K562 (cell line): ENCODE measurements at regions not wholly inside any gene's neighbourhood (a gene's known extent, or its start where the extent isn't known, plus 50 kb on each side); places are given as distances from the start of the nearest gene placed in this dataset.

Experiments
- POLR2A ChIP-seq: fragments of 450-650 bp; conservative IDR thresholded peaks from 2 replicates; pipeline ENCODE4 v1.6.1; 2016
- SNAPC5 ChIP-seq: fragments of 250-450 bp; sonication (Bioruptor Pico); IDR thresholded peaks from 2 replicates; pipeline ENCODE4 v1.8.0; 2021; ENCODE audit warnings: moderate library complexity, mild to moderate bottlenecking, inconsistent platforms
- TF ChIP-seq, protein P1 (sequence below): sonication (generic); formaldehyde crosslinking; IDR thresholded peaks from 2 replicates; pipeline ENCODE4 v1.8.0; 2022; ENCODE audit warnings: missing genetic modification reagents, mild to moderate bottlenecking, borderline replicate concordance

DNA sequence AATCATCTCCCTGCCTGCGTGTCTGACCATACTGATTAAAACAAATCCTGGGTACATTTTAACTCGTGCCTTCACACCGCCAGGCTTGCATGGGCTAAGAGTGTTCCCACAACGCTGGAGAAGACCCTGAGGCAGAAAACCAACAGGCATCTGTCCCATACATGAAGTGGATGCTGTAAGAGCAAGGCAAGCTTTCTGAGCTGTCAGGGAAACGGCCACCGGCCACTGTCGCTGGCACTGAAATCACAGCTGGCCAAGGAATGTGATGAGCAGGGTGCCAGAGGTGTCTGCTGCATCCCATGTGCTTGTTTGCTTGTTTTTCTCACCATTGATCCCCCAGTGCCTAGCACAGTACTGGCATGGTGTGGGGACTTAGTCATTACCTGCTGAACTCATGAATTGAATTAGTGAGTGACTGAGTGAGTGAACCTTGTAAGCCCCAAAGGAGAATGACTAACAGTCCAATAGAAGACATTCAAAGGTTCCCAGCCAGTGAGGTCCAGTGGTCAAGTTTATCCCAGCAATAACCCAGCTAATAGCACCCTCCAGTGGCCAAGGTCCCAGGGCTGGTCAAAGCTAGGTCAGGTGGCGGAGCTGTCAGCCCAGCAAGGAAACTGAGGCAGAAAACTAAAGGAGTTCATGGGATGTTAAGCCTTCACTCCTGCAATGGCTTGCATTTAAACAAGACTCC, 92.7 kb upstream of the CDH5 start:
- TF ChIP-seq SNAPC5 (no peak), POLR2A (no peak)
- TF ChIP-seq, protein P1, sequence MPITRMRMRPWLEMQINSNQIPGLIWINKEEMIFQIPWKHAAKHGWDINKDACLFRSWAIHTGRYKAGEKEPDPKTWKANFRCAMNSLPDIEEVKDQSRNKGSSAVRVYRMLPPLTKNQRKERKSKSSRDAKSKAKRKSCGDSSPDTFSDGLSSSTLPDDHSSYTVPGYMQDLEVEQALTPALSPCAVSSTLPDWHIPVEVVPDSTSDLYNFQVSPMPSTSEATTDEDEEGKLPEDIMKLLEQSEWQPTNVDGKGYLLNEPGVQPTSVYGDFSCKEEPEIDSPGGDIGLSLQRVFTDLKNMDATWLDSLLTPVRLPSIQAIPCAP (CRISPR knock-in tag), result no peak
